Uterus (tissue), 3 donors: ENCODE measurements at regions not wholly inside any gene's neighbourhood (a gene's known extent, or its start where the extent isn't known, plus 50 kb on each side); places are given as distances from the start of the nearest gene placed in this dataset.
"Not testable (repeated sequence)": the region's sequence is repeated elsewhere in the genome, so short reads cannot be mapped to it uniquely, and the experiment has no call there.

Source experiments
- DNase-seq, 2 donors: peaks; one replicate each; pipeline ENCODE4 v3.0.0-alpha.2; 2019 to 2020
- H3K27ac ChIP-seq, 2 donors: fragments of 200-600 bp; sonication (generic); 1 replicate in 1 of 2; 2 replicates in 1 of 2; pipeline ENCODE4 v1.5.1; 2016 to 2018
- H3K27me3 ChIP-seq, 2 donors: fragments of 200-600 bp; sonication (generic); one replicate each; pipeline ENCODE4 v1.5.1; 2018 to 2019; ENCODE audit warnings: control low read depth in 1 of 2
- H3K36me3 ChIP-seq, 2 donors: fragments of 200-600 bp; sonication (generic); one replicate each; pipeline ENCODE4 v1.5.1; 2019; ENCODE audit warnings: control low read depth in 1 of 2
- H3K4me1 ChIP-seq, 2 donors: fragments of 200-600 bp; sonication (generic); one replicate each; pipeline ENCODE4 v1.5.1; 2018 to 2019; ENCODE audit warnings: control low read depth in 1 of 2
- H3K4me3 ChIP-seq, 2 donors: fragments of 200-600 bp; sonication (generic); 1 replicate in 1 of 2; 2 replicates in 1 of 2; pipeline ENCODE4 v1.5.1; 2018 to 2019; ENCODE audit warnings: mild to moderate bottlenecking in 1 of 2
- H3K9me3 ChIP-seq, 2 donors: fragments of 200-600 bp; sonication (generic); one replicate each; pipeline ENCODE4 v1.5.1; 2019; ENCODE audit warnings: control low read depth in 1 of 2
- POLR2A ChIP-seq, 2 donors: fragments of 450-650 bp; IDR thresholded peaks; one replicate each; pipeline ENCODE4 v1.6.1; 2016; ENCODE audit warnings: antibody characterized with exemption in 2 of 2, mild to moderate bottlenecking in 1 of 2, moderate library complexity in 1 of 2
- intact Hi-C: fragments of 100-400 bp; cut with DNase I; formaldehyde crosslinking; loops from one replicate; pipeline ENCODE4 v1.15.1; 2023; ENCODE audit warnings: low total_unique reads
- TF ChIP-seq, protein P1 (sequence below), 4 experiments: fragments of 200-600 bp in 2 of 4; fragments of 450-650 bp in 2 of 4; sonication (generic) in 2 of 4; IDR thresholded peaks; one replicate each; pipeline ENCODE4 v1.5.1; 2016 to 2019; ENCODE audit warnings: antibody characterized with exemption in 4 of 4, mild to moderate bottlenecking in 2 of 4, moderate library complexity in 1 of 4
- donor health status: DM: yes; HTN: yes; CAD: no.

- no peak for DNase-seq
- no peak overlapping the region for H3K4me3 ChIP-seq
These were observed 488.0 kb upstream of the PLXNA2 start for GRCh38 chr1:208731981-208732821.

DNA sequence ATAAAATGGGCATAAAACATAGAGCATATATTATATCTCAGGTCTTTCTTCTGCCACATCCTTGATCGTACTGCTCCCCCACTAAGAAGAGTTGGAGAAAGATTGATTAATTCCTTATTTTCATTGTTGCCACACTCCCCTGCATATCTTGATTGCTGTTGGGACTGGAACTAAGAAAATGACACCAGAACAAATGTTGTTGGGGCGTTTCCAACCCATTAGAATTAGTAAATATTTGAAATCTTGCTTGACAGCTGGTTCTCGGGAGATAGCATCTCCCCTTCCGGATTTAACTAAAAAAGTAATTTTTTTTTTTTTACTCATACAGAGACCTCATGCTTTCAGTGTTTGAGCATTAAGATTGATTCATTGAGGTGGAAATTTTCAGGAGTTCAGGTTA, 493.0 kb upstream of the PLXNA2 start:
- DNase-seq: no peak
- no peaks in the 10 kb centered on the region for H3K9me3 ChIP-seq
- no peak overlapping the region for H3K4me3 ChIP-seq
- TF ChIP-seq, protein P1, sequence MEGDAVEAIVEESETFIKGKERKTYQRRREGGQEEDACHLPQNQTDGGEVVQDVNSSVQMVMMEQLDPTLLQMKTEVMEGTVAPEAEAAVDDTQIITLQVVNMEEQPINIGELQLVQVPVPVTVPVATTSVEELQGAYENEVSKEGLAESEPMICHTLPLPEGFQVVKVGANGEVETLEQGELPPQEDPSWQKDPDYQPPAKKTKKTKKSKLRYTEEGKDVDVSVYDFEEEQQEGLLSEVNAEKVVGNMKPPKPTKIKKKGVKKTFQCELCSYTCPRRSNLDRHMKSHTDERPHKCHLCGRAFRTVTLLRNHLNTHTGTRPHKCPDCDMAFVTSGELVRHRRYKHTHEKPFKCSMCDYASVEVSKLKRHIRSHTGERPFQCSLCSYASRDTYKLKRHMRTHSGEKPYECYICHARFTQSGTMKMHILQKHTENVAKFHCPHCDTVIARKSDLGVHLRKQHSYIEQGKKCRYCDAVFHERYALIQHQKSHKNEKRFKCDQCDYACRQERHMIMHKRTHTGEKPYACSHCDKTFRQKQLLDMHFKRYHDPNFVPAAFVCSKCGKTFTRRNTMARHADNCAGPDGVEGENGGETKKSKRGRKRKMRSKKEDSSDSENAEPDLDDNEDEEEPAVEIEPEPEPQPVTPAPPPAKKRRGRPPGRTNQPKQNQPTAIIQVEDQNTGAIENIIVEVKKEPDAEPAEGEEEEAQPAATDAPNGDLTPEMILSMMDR (IDR thresholded peaks at IDR 0.05): no peak
- no peak for TF ChIP-seq POLR2A (IDR thresholded peaks at IDR 0.05)
- intact Hi-C loops: no loop called here
- no peaks in the 10 kb centered on the region for H3K27me3 ChIP-seq
- no peak overlapping the region for H3K27ac ChIP-seq
- H3K4me1 ChIP-seq: no peaks in the 10 kb centered on the region
- no peaks in the 10 kb centered on the region for H3K36me3 ChIP-seq

More at GRCh38 chr1:208731981-208732821, 488.0 kb upstream of the PLXNA2 start:
- Histone ChIP-seq H3K4me1 (no peaks in the 10 kb centered on the region), H3K36me3 (no peaks in the 10 kb centered on the region), H3K9me3 (no peaks in the 10 kb centered on the region), H3K27ac (no peak overlapping the region), H3K27me3 (no peaks in the 10 kb centered on the region)
- intact Hi-C loops: no loop called here
- no peak for TF ChIP-seq POLR2A (IDR thresholded peaks at IDR 0.05)
- TF ChIP-seq, protein P1 (IDR thresholded peaks at IDR 0.05): no peak

DNA sequence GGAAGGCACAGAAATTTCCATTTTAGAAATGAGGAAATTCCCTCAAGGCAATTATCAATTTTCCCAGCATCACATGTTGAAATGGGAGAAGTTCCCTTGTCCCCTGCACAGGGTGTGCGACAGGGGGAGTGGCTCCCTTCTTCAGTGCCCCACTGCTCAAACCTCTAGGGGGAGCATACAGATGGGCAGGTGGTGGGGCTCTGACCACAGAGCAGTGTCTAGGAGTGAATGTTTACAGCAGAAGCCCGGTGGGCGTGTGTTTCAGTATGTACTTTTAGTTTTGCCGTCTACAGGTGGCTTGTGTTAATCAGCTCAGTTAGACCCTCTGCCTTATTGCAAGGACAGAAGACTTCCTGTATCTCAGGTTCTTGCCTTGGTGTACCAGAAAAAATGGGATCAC, 493.7 kb upstream of the PLXNA2 start:
- Histone ChIP-seq H3K27me3 (no peaks in the 10 kb centered on the region), H3K4me3 (no peak overlapping the region), H3K9me3 (no peaks in the 10 kb centered on the region), H3K36me3 (no peaks in the 10 kb centered on the region), H3K27ac (no peak overlapping the region), H3K4me1 (no peaks in the 10 kb centered on the region)
- no peak for TF ChIP-seq POLR2A (IDR thresholded peaks at IDR 0.05)
- TF ChIP-seq, protein P1 (IDR thresholded peaks at IDR 0.05): no peak
- DNase-seq: no peak
- intact Hi-C loops: no loop called here

- H3K36me3 ChIP-seq, H3K27me3 ChIP-seq, intact Hi-C loops: not testable (repeated sequence)
These were observed 495.5 kb upstream of the PLXNA2 start for GRCh38 chr1:208739636-208740035.

DNA sequence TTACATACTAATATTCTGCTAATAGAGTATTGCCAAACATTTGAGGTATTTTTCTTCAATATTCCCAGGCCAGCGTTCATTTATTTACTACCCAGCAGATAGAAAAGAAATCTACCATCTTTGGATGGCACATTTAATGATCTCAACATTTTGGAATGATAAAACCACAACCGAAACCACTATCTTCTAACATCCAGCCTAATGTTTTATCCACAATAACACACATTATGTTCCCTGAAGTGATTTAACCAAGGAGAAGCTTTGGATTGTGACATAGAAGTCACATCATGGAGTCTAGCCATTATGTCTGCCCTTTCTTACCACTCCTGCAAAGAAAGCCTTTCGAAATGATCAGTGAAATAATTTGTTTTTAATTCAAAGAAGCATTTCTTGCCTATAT, 497.1 kb upstream of the PLXNA2 start:
- TF ChIP-seq, protein P1 (IDR thresholded peaks at IDR 0.05): no peak
- TF ChIP-seq POLR2A (IDR thresholded peaks at IDR 0.05): no peak
- Histone ChIP-seq H3K36me3 (no peaks in the 10 kb centered on the region), H3K4me3 (no peak overlapping the region), H3K9me3 (no peaks in the 10 kb centered on the region), H3K27ac (no peak overlapping the region), H3K4me1 (no peaks in the 10 kb centered on the region), H3K27me3 (no peaks in the 10 kb centered on the region)
- intact Hi-C loops: no loop called here
- no peak for DNase-seq

More at GRCh38 chr1:208739636-208740035, 495.5 kb upstream of the PLXNA2 start:
- not testable (repeated sequence) for H3K27ac ChIP-seq, H3K4me3 ChIP-seq, H3K4me1 ChIP-seq, H3K9me3 ChIP-seq, DNase-seq
